HG02763 (cell line): ENCODE measurements at regions not wholly inside any gene's neighbourhood (a gene's known extent, or its start where the extent isn't known, plus 50 kb on each side); places are given as distances from the start of the nearest gene placed in this dataset.
"Not testable (repeated sequence)": the region's sequence is repeated elsewhere in the genome, so short reads cannot be mapped to it uniquely, and the experiment has no call there.

Experiments used
- ATAC-seq: cut with Tn5 transposase; IDR thresholded peaks from one replicate; pipeline ENCODE4 v1.9.1; 2021; ENCODE audit warnings: mild to moderate bottlenecking, moderate library complexity; ENCODE audit not compliant: unreplicated experiment

DNA sequence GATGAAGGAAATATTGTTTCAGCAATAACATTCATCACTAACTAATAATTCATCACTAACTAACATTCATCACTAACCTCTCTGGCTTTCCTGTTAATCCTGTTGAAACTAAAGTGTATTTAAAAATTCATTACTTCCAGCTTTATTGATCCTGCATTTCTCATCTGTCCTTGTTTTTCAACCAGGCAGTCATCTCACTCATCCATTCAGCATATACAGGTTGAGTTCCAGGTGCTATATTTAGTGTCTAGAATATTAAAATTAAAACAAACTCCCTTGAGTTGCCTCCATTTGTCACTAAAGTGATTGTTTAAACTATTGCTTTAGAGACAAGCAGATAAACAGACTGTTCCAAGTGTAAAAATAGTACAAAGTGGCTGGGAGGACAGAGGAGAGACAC is 58.1 kb downstream of the ATXN7L3B start:
- ATAC-seq: no peak

DNA sequence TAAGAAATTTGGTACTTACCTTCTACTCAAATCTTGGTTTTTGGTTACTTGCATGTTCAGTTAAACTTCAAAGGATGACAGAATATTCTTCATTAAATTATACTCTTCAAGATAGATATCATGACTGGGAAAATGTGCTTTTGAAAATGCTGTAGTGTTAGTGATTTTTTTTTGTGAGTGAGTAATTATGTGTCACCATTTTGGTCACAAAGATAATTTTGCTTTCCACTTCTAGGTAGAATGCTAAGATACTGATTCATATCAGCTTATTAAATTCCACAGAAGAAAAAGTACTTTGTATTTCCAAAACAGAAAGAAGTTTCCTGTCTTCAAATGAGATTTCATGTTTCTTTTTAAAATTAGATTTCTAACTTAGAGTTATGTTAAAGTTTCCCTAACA is 61.2 kb downstream of the ATXN7L3B start:
- ATAC-seq: no peak

DNA sequence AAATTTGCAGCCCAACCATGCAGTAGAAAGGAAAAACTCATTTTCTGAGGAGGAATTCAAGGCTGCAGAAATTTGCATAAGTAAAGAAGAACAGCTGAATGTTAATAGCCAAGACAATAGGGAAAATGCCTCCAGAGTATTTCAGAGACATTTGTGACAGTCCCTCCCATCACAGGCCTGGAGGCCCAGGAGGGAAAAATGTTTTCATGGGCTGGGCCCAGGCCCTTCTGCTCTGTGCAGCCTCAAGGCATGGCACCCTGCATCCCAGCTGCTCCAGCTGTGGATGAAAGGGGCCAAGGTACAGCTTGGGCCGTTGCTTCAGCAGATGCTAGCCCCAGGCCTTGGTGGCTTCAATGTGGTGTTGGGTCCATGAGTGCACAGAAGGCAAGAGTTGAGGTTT is 62.3 kb downstream of the ATXN7L3B start:
- ATAC-seq: no peak

DNA sequence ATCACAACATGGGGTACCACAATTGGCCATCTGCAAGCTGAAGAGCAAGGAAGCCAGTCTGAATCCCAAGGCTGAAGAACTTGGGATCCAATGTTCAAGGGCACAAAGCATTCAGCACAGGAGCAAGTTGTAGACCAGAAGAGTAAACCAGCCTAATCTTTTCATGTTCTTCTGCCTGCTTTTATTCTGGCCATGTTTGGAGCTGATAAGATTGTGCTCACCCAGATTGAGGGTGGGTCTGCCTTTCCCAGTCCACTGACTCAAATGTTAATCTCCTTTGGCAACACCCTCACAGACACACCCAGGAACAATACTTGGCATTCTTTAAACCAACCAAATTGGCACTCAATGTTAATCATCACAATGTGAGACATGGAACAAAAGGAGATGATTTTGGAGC is 63.2 kb downstream of the ATXN7L3B start:
- not testable (repeated sequence) for ATAC-seq

GRCh38 chr12:74602881-74603672 is 65.4 kb downstream of the ATXN7L3B start:
- no peak for ATAC-seq

DNA sequence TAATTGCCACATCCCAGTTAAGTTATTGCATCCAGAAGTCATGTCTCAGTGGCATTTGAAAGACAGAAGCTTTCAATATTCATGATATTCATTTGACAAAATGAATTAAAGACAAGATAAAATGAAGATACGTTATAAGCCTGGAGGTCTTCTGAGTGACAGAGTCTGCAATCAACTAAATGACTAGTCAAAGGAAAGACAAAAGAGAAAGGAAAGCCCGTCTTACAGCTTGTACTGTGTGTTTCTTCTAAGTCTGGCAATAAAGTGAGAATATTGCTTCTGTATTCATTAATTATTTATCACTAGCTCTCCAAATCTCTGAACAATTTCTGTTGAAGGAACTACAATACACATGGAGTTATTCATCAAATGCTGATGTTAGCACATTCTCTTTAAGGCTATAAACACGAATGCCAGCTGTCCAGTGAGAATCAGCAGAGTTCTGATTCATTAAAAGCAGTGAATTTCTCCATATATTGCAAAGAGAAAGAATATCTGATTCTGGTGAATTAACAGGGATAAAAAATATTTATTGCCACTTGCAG is 70.7 kb downstream of the ATXN7L3B start:
- no peak for ATAC-seq

DNA sequence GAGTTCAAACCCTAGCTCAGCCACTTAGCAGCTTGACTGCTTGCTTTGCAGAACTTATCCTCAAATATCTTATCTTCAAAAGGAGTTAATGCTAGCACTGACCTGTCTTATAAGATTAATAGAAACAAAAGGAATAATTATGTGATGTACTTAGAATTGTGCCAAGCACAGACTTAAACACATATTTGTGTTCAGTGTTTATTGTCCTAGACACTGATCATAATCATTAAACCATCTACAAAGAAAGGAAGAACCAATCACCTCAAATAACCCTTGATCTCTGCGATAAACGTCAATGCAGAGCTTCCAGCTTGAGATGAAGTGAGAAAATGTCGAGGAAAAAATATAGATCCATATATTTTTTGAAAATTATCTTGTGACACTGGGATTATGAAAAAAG is 73.1 kb downstream of the ATXN7L3B start:
- ATAC-seq: no peak

DNA sequence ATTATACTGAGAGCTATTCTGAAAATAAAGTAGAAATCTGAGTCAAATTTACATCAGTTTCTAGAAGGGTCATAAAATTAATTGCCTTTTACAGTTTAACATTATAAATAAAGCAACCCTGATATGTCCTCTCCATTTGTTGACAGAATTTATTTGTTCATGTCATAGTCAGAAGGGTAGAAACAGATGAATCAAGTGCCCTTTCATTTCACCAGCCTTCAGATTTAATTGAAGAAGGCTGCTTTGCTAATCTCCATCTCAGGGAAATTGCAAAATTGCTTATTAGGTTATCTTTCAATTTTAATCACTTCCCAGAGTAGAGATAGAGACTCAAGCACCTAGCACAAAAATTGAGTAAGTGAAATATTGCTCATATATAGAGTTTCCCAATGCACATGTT is 76.8 kb downstream of the ATXN7L3B start:
- no peak for ATAC-seq

DNA sequence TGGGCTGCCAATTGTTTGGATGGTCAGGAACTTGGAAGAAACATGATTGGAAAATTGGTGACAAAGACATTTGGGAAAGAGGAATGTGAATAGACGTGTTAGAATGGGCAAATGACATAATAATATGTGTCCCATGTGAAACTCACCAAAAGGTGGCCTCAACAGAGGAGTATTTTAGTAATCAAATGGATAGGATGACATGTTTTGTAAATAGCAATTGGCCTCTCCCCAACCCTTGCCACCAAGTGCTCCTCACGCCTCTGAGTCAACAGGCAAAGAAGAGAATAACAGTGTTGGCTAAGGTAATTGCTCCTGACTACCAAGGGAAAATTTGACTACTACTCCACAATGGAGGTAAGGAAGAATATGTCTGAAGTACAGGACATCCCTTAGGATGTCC is 81.4 kb downstream of the ATXN7L3B start:
- no peak for ATAC-seq

- ATAC-seq: no peak
Measured at GRCh38 chr12:74619884-74620283, 82.2 kb downstream of the ATXN7L3B start.

- no peak for ATAC-seq
Measured at GRCh38 chr12:74620921-74621320, 83.3 kb downstream of the ATXN7L3B start.

- no peak for ATAC-seq
Measured at GRCh38 chr12:74624201-74624600, 86.6 kb downstream of the ATXN7L3B start.

DNA sequence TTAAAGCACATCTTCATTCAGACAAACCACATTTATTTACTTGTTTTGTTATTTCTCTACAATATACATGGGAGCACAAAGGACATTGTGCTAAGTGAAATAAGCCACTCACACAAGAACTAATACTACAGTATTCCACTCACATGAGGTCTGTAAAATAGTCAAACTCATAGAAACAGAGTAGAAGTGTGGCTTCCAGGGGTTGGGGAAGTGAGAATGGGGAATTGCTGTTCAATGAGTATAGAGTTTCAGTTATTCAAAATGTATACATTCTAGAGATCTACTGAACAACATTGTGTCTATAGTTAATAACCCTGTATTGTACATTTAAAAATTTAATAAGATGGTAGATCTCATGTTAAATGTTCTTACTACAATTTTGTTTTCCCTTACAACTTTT is 88.8 kb downstream of the ATXN7L3B start:
- no peak for ATAC-seq

- no peak for ATAC-seq
Measured at GRCh38 chr12:74641262-74641661, 103.6 kb downstream of the ATXN7L3B start.

- no peak for ATAC-seq
Measured at GRCh38 chr12:74641694-74642093, 104.1 kb downstream of the ATXN7L3B start.

DNA sequence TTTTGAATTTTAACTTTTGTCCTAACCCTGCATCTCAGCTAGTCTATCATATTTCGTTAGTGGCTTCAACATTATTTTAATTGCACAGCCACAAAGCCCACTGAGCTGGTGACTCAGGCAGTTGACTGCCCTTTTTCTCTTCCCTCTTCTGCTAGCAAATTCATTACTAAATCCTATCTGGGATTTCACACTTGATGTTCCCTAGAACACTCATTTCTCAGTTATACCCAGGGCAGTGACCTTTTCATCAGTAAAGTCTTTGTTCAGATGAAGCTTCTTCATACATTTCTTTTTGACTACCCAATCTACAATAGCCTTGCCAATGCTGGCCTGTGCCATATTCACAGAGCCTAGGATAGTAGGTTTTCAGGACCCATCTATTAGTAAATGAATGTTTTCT is 107.0 kb downstream of the ATXN7L3B start:
- ATAC-seq: no peak

DNA sequence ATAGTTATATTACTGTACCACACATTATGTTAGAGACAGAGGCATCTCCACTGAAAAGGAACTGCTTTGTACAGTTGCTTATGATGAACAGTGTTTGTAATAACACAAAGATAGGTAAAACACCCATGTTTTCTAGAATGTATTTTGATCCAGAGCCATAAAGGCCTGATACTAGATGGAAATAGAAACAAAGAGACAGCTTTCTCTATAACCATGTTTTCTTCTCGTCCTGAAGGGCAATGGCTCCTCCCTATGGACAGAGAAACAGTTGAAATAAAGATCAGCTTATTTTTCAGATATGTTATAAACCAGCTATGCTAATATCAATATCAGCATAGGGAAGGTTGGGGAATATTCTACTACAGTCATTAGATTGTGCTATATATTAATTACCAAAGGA is 109.2 kb downstream of the ATXN7L3B start:
- no peak for ATAC-seq

- no peak for ATAC-seq
Measured at GRCh38 chr12:74647256-74647655, 109.6 kb downstream of the ATXN7L3B start.

DNA sequence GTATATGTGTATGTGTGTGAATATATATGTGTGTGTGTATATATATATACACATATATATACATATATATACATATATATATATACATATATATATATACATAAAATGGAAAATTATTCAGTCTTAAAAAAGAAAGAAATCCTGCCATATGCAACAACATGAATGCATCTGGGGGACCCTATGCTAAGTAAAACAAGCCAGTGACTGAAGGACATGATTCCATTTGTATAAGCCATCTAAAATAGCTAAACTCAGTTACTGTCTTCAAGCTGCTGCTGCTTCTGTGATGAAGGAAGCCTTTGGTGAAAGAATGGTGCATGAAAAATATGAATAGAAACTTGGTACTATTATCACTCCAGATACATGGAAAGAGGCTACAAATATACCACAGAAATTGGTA is 118.6 kb downstream of the ATXN7L3B start:
- no peak for ATAC-seq

- ATAC-seq: no peak
Measured at GRCh38 chr12:74660442-74660841, 122.8 kb downstream of the ATXN7L3B start.

DNA sequence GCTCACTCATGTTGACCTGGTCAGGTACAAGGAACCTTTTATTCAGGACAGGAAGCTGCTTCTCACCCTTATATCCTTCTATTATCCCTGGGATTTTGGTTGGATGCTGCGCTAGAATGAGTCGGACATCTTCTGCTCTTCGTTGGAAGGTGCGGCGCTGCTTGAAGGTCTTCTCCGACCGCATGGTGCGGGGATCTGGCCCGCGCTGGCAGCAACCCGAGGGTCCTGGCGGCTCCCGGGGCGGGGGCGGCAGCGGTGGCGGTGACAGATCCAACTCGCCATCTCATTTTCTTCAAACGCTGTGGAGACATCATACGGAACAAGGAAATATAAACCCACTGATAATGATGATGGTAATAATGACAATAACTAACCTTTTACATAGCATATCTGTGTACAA is 126.3 kb downstream of the ATXN7L3B start:
- no peak for ATAC-seq

DNA sequence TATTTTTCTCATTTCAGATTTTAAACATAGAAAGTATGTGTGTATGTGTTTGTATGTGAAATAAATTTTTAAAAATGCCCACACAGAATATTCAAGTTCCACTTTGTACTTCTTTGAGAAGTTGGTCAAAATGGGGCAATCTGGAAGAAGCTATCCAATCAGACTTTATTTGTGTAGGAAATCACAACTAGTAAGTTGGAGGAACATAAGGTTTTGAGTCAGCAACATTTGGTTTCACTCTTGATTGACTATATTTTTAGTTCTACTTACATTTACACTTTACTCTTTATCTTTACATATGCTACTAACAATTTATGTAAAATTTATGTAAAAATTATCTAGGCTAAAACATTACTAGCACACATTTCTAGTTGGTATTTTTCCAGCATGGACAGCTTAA is 128.1 kb downstream of the ATXN7L3B start:
- no peak for ATAC-seq

- ATAC-seq: no peak
Measured at GRCh38 chr12:74671421-74671820, 133.8 kb downstream of the ATXN7L3B start.
